ENCODE measurements at regions not wholly inside any gene's neighbourhood (a gene's known extent, or its start where the extent isn't known, plus 50 kb on each side); places are given as distances from the start of the nearest gene placed in this dataset.

- TF ChIP-seq CTCF (IDR thresholded peaks at IDR 0.05) (no peak), POLR2A (IDR thresholded peaks at IDR 0.05) (no peak)
These were observed 813.3 kb upstream of the RAG2 start for GRCh38 chr11:37411289-37411688.
